ENCODE measurements at regions not wholly inside any gene's neighbourhood (a gene's known extent, or its start where the extent isn't known, plus 50 kb on each side); places are given as distances from the start of the nearest gene placed in this dataset.

GRCh38 chr6:118706702-118707101 lies 55.3 kb upstream of the CEP85L start:
- no peak for TF ChIP-seq POLR2A (IDR thresholded peaks at IDR 0.05)
- TF ChIP-seq, protein P1, sequence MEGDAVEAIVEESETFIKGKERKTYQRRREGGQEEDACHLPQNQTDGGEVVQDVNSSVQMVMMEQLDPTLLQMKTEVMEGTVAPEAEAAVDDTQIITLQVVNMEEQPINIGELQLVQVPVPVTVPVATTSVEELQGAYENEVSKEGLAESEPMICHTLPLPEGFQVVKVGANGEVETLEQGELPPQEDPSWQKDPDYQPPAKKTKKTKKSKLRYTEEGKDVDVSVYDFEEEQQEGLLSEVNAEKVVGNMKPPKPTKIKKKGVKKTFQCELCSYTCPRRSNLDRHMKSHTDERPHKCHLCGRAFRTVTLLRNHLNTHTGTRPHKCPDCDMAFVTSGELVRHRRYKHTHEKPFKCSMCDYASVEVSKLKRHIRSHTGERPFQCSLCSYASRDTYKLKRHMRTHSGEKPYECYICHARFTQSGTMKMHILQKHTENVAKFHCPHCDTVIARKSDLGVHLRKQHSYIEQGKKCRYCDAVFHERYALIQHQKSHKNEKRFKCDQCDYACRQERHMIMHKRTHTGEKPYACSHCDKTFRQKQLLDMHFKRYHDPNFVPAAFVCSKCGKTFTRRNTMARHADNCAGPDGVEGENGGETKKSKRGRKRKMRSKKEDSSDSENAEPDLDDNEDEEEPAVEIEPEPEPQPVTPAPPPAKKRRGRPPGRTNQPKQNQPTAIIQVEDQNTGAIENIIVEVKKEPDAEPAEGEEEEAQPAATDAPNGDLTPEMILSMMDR (IDR thresholded peaks at IDR 0.05), result no peak
